ENCODE measurements at regions not wholly inside any gene's neighbourhood (a gene's known extent, or its start where the extent isn't known, plus 50 kb on each side); places are given as distances from the start of the nearest gene placed in this dataset.
A peak's percentile ranks its signal among the peaks of the same experiment; 100 is the strongest.

DNA sequence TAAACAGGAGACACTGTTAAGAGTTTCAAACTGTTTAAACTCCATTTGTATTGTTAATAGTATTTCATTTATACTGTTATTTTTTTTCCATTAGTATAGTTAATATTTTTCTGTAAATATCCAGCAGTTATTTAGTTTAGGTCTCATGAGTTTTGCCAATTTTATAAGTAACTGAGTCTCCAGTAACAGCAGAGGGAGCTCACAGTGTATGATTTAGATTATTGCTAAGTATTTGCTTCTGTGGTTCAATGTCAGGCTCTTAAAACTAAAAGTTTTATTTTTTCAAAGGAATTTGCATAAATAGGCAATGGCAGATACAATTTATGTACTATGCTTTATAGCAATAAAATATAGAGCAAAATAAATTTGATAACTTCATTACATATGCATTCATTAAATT lies 209.7 kb downstream of the ATXN7L3B start:
- H3K4me3 ChIP-seq (ENCODE audit: low read depth, low read length), result no peak overlapping the region
- peak; percentile 70 for DNase-seq (ENCODE audit: low read depth, low spot score)
- in situ Hi-C loops (cut with HindIII; ENCODE audit: low sequenced_read_pairs), result no loop called here
- TF ChIP-seq, protein P1, sequence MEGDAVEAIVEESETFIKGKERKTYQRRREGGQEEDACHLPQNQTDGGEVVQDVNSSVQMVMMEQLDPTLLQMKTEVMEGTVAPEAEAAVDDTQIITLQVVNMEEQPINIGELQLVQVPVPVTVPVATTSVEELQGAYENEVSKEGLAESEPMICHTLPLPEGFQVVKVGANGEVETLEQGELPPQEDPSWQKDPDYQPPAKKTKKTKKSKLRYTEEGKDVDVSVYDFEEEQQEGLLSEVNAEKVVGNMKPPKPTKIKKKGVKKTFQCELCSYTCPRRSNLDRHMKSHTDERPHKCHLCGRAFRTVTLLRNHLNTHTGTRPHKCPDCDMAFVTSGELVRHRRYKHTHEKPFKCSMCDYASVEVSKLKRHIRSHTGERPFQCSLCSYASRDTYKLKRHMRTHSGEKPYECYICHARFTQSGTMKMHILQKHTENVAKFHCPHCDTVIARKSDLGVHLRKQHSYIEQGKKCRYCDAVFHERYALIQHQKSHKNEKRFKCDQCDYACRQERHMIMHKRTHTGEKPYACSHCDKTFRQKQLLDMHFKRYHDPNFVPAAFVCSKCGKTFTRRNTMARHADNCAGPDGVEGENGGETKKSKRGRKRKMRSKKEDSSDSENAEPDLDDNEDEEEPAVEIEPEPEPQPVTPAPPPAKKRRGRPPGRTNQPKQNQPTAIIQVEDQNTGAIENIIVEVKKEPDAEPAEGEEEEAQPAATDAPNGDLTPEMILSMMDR (IDR thresholded peaks at IDR 0.05; ENCODE audit: low read depth, low read length), result peak; percentile 54

DNA sequence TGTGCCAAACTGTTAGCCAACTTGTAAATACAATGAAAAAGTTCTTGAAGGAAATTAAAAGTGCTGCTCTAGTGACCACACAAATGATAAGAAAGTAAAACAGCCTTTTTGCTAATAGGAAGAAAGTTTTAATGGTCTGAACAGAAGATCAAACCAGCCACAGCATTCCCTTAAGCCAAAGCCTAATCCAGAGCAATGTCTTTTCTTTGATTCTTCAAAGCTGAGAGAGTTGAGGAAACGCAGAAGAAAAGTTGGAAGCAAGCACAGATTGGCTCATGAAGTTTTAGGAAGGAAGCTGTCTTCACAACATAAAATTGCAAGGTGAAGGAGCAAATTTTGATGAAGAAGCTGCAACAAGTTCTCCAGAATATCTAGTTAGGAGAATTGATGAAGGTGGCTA lies 213.8 kb downstream of the ATXN7L3B start:
- DNase-seq (ENCODE audit: low read depth, low spot score), result no peak
- in situ Hi-C loops (cut with HindIII; ENCODE audit: low sequenced_read_pairs), result no loop called here
- TF ChIP-seq, protein P1 (IDR thresholded peaks at IDR 0.05; ENCODE audit: low read depth, low read length), result no peak
- H3K4me3 ChIP-seq (ENCODE audit: low read depth, low read length), result no peak overlapping the region

DNA sequence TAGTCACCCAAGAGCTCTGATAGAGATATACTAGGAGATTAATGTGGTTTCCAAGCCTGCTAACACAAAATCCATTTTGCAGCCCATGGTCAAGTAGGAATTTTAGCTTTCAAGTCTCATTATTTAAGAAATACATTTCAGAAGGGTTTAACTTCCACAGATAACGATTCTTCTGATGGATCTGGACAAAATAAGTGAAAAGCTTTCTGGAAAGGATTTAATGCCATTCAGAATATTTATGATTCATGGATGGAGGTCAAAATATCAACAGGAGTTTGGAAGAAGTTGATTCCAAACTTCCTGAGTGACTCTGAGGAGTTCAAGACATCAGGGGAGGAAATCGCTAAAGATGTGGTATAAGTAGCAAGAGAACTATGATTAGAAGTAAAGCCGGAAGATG lies 214.6 kb downstream of the ATXN7L3B start:
- TF ChIP-seq, protein P1 (IDR thresholded peaks at IDR 0.05; ENCODE audit: low read depth, low read length), result no peak
- no peak overlapping the region for H3K4me3 ChIP-seq (ENCODE audit: low read depth, low read length)
- in situ Hi-C loops (cut with HindIII; ENCODE audit: low sequenced_read_pairs), result no loop called here
- DNase-seq (ENCODE audit: low read depth, low spot score), result no peak

DNA sequence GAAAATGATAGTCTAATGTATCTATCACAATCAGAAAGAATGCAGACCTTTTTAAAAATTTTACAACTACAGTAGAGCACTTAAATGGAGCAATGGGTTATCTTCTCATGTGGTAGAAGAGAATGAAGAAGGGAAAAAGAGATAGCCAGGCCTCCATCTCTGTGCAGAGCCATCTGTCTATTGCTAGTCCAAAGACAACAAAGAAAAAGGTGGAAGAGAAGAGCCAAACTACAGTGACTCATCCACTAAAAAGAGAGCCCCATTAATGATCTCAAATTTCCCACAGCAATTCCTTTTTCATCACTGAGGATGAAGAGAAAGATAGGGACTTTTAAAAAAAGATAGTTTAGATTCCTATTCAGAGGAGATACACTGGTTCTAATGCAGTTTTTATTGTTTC lies 232.9 kb downstream of the ATXN7L3B start:
- TF ChIP-seq, protein P1 (IDR thresholded peaks at IDR 0.05; ENCODE audit: low read depth, low read length), result no peak
- no peak for DNase-seq (ENCODE audit: low read depth, low spot score)
- H3K4me3 ChIP-seq (ENCODE audit: low read depth, low read length), result no peak overlapping the region
- in situ Hi-C loops (cut with HindIII; ENCODE audit: low sequenced_read_pairs), result no loop called here

DNA sequence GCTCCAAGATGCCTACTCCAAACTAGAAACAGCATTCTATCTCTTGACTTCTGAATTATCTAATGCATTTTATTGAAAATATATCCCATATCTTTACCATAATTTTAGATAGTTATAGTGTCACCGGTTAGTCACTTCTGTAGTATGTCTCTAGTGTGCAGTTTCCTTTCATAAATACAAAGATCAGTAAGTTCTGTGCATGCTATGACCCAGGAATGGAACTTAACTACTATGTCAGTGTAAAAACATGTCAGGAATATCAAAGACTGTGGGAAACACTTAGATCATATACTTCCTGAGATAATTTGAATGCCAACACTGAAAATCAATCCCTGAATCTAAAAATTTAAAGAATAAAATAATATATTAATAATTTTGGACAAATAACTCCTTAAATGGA lies 237.6 kb downstream of the ATXN7L3B start:
- TF ChIP-seq, protein P1 (IDR thresholded peaks at IDR 0.05; ENCODE audit: low read depth, low read length), result no peak
- in situ Hi-C loops (cut with HindIII; ENCODE audit: low sequenced_read_pairs), result no loop called here

DNA sequence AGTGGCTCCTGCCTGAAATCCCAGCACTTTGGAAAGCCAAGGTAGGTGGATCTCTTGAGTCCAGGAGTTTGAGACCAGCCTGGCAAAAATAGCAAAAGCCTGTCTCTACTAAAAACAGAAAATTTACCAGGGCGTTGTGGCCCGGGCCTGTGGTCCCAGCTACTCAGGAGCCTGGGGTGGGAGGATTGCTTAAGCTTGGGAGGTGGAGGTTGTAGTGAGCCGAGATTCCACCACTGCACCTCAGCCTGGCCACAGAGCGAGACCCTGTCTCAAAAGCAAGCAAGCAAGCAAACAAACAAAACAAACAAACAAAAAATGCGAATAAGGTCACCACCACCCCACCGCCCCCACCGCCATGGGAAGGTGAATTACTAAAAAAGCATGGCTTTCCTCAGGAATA lies 238.7 kb downstream of the ATXN7L3B start:
- no peak overlapping the region for H3K4me3 ChIP-seq (ENCODE audit: low read depth, low read length)
- DNase-seq (ENCODE audit: low read depth, low spot score), result no peak
- TF ChIP-seq, protein P1 (IDR thresholded peaks at IDR 0.05; ENCODE audit: low read depth, low read length), result no peak
- in situ Hi-C loops (cut with HindIII; ENCODE audit: low sequenced_read_pairs), result no loop called here

More for the DNA sequence above, 237.6 kb downstream of the ATXN7L3B start:
- peak; percentile 24 for DNase-seq (ENCODE audit: low read depth, low spot score)
- no peak overlapping the region for H3K4me3 ChIP-seq (ENCODE audit: low read depth, low read length)
